Liver (tissue), 8 donors: ENCODE measurements at regions not wholly inside any gene's neighbourhood (a gene's known extent, or its start where the extent isn't known, plus 50 kb on each side); places are given as distances from the start of the nearest gene placed in this dataset.

ENCODE experiments used
- DNase-seq: peaks from one replicate; pipeline ENCODE4 v3.0.0-alpha.2; 2017; ENCODE audit warnings: low spot score
- H3K27ac ChIP-seq, 2 donors: one replicate each; pipeline ENCODE4 v1.7.0; 2013; ENCODE audit warnings: inconsistent platforms in 2 of 2, low read length in 2 of 2, control low read depth in 1 of 2, low read depth in 1 of 2, mild to moderate bottlenecking in 1 of 2
- H3K27me3 ChIP-seq, 4 donors: one replicate each; pipeline versions ENCODE4 v1.6.1 to v1.7.0; 2013; ENCODE audit warnings: low read length in 3 of 4, inconsistent platforms in 1 of 4, mild to moderate bottlenecking in 1 of 4, moderate library complexity in 1 of 4; ENCODE audit not compliant: control insufficient read depth in 4 of 4, insufficient read depth in 4 of 4
- H3K36me3 ChIP-seq, 4 donors: one replicate each; pipeline versions ENCODE4 v1.6.1 to v1.7.0; 2013; ENCODE audit warnings: low read length in 3 of 4, mild to moderate bottlenecking in 3 of 4, low read depth in 1 of 4, moderate library complexity in 1 of 4; ENCODE audit not compliant: control insufficient read depth in 4 of 4, insufficient read depth in 3 of 4
- H3K4me1 ChIP-seq, 4 donors: one replicate each; pipeline versions ENCODE4 v1.6.1 to v1.7.0; 2013; ENCODE audit warnings: low read length in 3 of 4, mild to moderate bottlenecking in 3 of 4, moderate library complexity in 1 of 4; ENCODE audit not compliant: control insufficient read depth in 4 of 4, insufficient read depth in 4 of 4
- H3K4me3 ChIP-seq, 3 donors: one replicate each; pipeline versions ENCODE4 v1.6.1 to v1.7.0; 2013; ENCODE audit warnings: low read length in 3 of 3, control low read depth in 1 of 3, low read depth in 1 of 3, mild to moderate bottlenecking in 1 of 3
- H3K9ac ChIP-seq, 2 donors: one replicate each; pipeline ENCODE4 v1.7.0; 2013; ENCODE audit warnings: low read length in 2 of 2, mild to moderate bottlenecking in 2 of 2, moderate library complexity in 2 of 2, control low read depth in 1 of 2, low read depth in 1 of 2
- H3K9me3 ChIP-seq, 4 donors: one replicate each; pipeline versions ENCODE4 v1.6.1 to v1.7.0; 2013; ENCODE audit warnings: low read length in 3 of 4; ENCODE audit not compliant: control insufficient read depth in 4 of 4
- ATF3 ChIP-seq: IDR thresholded peaks from 2 replicates; pipeline ENCODE4 v1.6.1; 2016; ENCODE audit warnings: antibody characterized with exemption
- CTCF ChIP-seq: fragments of 150-350 bp; IDR thresholded peaks from 2 replicates; pipeline ENCODE4 v1.5.1; 2017; ENCODE audit warnings: improper control_type of control experiment, low read depth, low read length; ENCODE audit not compliant: missing input control
- EGR1 ChIP-seq, 2 donors: IDR thresholded peaks; 2 replicates each; pipeline ENCODE4 v1.6.1; 2016 to 2018; ENCODE audit warnings: antibody characterized with exemption in 2 of 2, low read depth in 2 of 2
- FOXA1 ChIP-seq: IDR thresholded peaks from 2 replicates; pipeline ENCODE4 v1.6.1; 2016; ENCODE audit warnings: antibody characterized with exemption
- FOXA2 ChIP-seq: IDR thresholded peaks from 2 replicates; pipeline ENCODE4 v1.6.1; 2016; ENCODE audit warnings: antibody characterized with exemption
- GABPA ChIP-seq, 2 donors: IDR thresholded peaks in 1 of 2; conservative IDR thresholded peaks in 1 of 2; 2 replicates each; pipeline ENCODE4 v1.6.1; 2016; ENCODE audit warnings: antibody characterized with exemption in 2 of 2, mild to moderate bottlenecking in 1 of 2, moderate library complexity in 1 of 2
- HNF4A ChIP-seq, 2 donors: conservative IDR thresholded peaks; 2 replicates each; pipeline ENCODE4 v1.6.1; 2016; ENCODE audit warnings: antibody characterized with exemption in 2 of 2, mild to moderate bottlenecking in 2 of 2
- HNF4G ChIP-seq: IDR thresholded peaks from 2 replicates; pipeline ENCODE4 v1.6.1; 2016; ENCODE audit warnings: antibody characterized with exemption
- JUND ChIP-seq, 2 donors: IDR thresholded peaks; 2 replicates each; pipeline ENCODE4 v1.6.1; 2016; ENCODE audit warnings: antibody characterized with exemption in 2 of 2
- MAX ChIP-seq: IDR thresholded peaks from 2 replicates; pipeline ENCODE4 v1.6.1; 2016; ENCODE audit warnings: antibody characterized with exemption
- NR2F2 ChIP-seq: IDR thresholded peaks from 2 replicates; pipeline ENCODE4 v1.6.1; 2016; ENCODE audit warnings: antibody characterized with exemption
- RAD21 ChIP-seq, 2 donors: IDR thresholded peaks; 2 replicates each; pipeline ENCODE4 v1.6.1; 2016; ENCODE audit warnings: antibody characterized with exemption in 2 of 2, mild to moderate bottlenecking in 2 of 2
- REST ChIP-seq: IDR thresholded peaks from 2 replicates; pipeline ENCODE4 v1.6.1; 2016; ENCODE audit warnings: antibody characterized with exemption, mild to moderate bottlenecking
- RXRA ChIP-seq, 2 donors: IDR thresholded peaks; 2 replicates each; pipeline ENCODE4 v1.6.1; 2017 to 2018; ENCODE audit warnings: antibody characterized with exemption in 2 of 2, mild to moderate bottlenecking in 1 of 2
- TAF1 ChIP-seq: conservative IDR thresholded peaks from 2 replicates; pipeline ENCODE4 v1.6.1; 2016; ENCODE audit warnings: antibody characterized with exemption, mild to moderate bottlenecking
- YY1 ChIP-seq: IDR thresholded peaks from 2 replicates; pipeline ENCODE4 v1.6.1; 2016; ENCODE audit warnings: antibody characterized with exemption, mild to moderate bottlenecking
- ZBTB33 ChIP-seq: IDR thresholded peaks from 2 replicates; pipeline ENCODE4 v1.6.1; 2016; ENCODE audit warnings: antibody characterized with exemption
- WGBS: extraction: QIAGEN DNeasy Blood & Tissue Kit; methylation state at CpG from one replicate; pipeline ENCODE4 v1.1.7; 2013; 5-methylcytosine and 5-hydroxymethylcytosine counted together
- donor health status: healthy.
- donor health status: healthy.
- donor health status: healthy.
- donor health status: healthy.
- donor health status: healthy.

- WGBS: 81% methylated on average over 2 of the region's 2 CpGs
- DNase-seq: no peak
- H3K9me3 ChIP-seq: no peaks in the 10 kb centered on the region
- H3K36me3 ChIP-seq: peaks cover 0 to 2% (median 0%) of the 10 kb centered on the region in 4 donors
- H3K9ac ChIP-seq: no peak overlapping the region
- H3K4me3 ChIP-seq: no peak overlapping the region
- H3K27me3 ChIP-seq: no peaks in the 10 kb centered on the region
- H3K4me1 ChIP-seq: no peaks in the 10 kb centered on the region
- no peak overlapping the region for H3K27ac ChIP-seq
- TF ChIP-seq REST: no peak
- TF ChIP-seq GABPA (IDR thresholded peaks at IDR 0.05 in 1 of 2, conservative IDR thresholded peaks at IDR 0.05 in 1 of 2): no peak
- TF ChIP-seq CTCF: no peak
- TF ChIP-seq ZBTB33: no peak
- no peak for TF ChIP-seq RAD21 (IDR thresholded peaks at IDR 0.05)
- no peak for TF ChIP-seq JUND (IDR thresholded peaks at IDR 0.05)
- no peak for TF ChIP-seq EGR1 (IDR thresholded peaks at IDR 0.05; ENCODE audit: low read depth in 2 of 2)
- TF ChIP-seq NR2F2: no peak
- no peak for TF ChIP-seq FOXA1
- TF ChIP-seq TAF1: no peak
- no peak for TF ChIP-seq ATF3
- no peak for TF ChIP-seq HNF4A (conservative IDR thresholded peaks at IDR 0.05)
- TF ChIP-seq MAX: no peak
- no peak for TF ChIP-seq RXRA (IDR thresholded peaks at IDR 0.05)
- TF ChIP-seq HNF4G: no peak
- no peak for TF ChIP-seq FOXA2
- no peak for TF ChIP-seq YY1
Observed at GRCh38 chr9:22645893-22646292, 199.3 kb downstream of the DMRTA1 start.

DNA sequence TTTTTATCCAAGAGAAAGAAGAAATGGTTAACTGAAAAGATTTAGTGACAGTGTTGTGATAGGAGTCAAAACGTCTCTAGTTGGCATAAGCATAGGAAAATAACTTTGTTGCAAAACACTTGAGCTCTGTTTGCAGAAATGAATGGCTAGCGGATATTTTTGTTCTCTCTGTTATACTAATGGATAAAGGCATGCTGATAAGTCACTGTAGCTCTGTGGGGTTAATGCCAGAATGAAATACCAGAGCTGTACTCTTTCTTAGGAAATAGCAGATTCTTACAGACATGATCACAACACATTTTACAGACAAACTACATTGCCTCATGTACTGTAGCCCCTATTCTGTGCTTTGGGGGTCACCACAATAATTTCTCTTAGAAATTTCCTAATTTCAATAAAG is 202.8 kb downstream of the DMRTA1 start:
- Histone ChIP-seq H3K36me3 (peaks cover 0 to 2% (median 0%) of the 10 kb centered on the region in 4 donors), H3K4me1 (no peaks in the 10 kb centered on the region), H3K9ac (no peak overlapping the region), H3K4me3 (no peak overlapping the region), H3K27me3 (no peaks in the 10 kb centered on the region), H3K27ac (no peak overlapping the region), H3K9me3 (no peaks in the 10 kb centered on the region)
- 25% methylated on average over 2 of the region's 2 CpGs for WGBS
- TF ChIP-seq HNF4A (conservative IDR thresholded peaks at IDR 0.05): no peak
- DNase-seq: no peak
